Progenitor cell of endocrine pancreas (in vitro differentiated cells): ENCODE measurements at regions not wholly inside any gene's neighbourhood (a gene's known extent, or its start where the extent isn't known, plus 50 kb on each side); places are given as distances from the start of the nearest gene placed in this dataset.

ENCODE experiments used
- DNase-seq: peaks from one replicate; pipeline ENCODE4 v3.0.0; 2021; ENCODE audit warnings: low spot score; ENCODE audit not compliant: unreplicated experiment
- H3K27ac Mint-ChIP-seq: 2 replicates; pipeline ENCODE4 v1.8.0; 2021; ENCODE audit warnings: mild to moderate bottlenecking, moderate library complexity, mixed read lengths
- H3K27me3 Mint-ChIP-seq: 2 replicates; pipeline ENCODE4 v1.8.0; 2021; ENCODE audit warnings: mixed read lengths
- H3K36me3 Mint-ChIP-seq: 2 replicates; pipeline ENCODE4 v1.8.0; 2022; ENCODE audit warnings: mixed read lengths; ENCODE audit not compliant: insufficient read depth
- H3K4me1 Mint-ChIP-seq: 2 replicates; pipeline ENCODE4 v1.8.0; 2021; ENCODE audit warnings: low read depth, mixed read lengths
- H3K4me3 Mint-ChIP-seq: 2 replicates; pipeline ENCODE4 v1.8.0; 2021; ENCODE audit warnings: low read depth, mild to moderate bottlenecking, moderate library complexity, mixed read lengths
- H3K9me3 Mint-ChIP-seq: 2 replicates; pipeline ENCODE4 v1.8.0; 2021; ENCODE audit warnings: low read depth, mixed read lengths
- CTCF ChIP-seq: fragments of 200-600 bp; sonication (generic); IDR thresholded peaks from one replicate; pipeline ENCODE4 v1.5.0; 2021; ENCODE audit warnings: antibody characterized with exemption, mild to moderate bottlenecking; ENCODE audit not compliant: unreplicated experiment

- no peak for TF ChIP-seq CTCF
- Mint-ChIP-seq H3K27ac (no peak overlapping the region), H3K9me3 (no peaks in the 10 kb centered on the region), H3K4me1 (peaks cover 3% of the 10 kb centered on the region), H3K27me3 (no peaks in the 10 kb centered on the region), H3K4me3 (no peak overlapping the region), H3K36me3 (no peaks in the 10 kb centered on the region)
- DNase-seq = no peak
These were observed 171.8 kb downstream of the DACT1 start for GRCh38 chr14:58809520-58809919.

GRCh38 chr14:58812050-58812910 lies 174.5 kb downstream of the DACT1 start:
- Mint-ChIP-seq H3K4me3 (no peak overlapping the region), H3K27ac (no peak overlapping the region), H3K27me3 (no peaks in the 10 kb centered on the region), H3K36me3 (no peaks in the 10 kb centered on the region), H3K9me3 (no peaks in the 10 kb centered on the region), H3K4me1 (peaks cover 3% of the 10 kb centered on the region)
- no peak for TF ChIP-seq CTCF
- no peak for DNase-seq

- TF ChIP-seq CTCF = no peak
- no peaks in the 10 kb centered on the region for H3K27me3 Mint-ChIP-seq
- no peak overlapping the region for H3K4me3 Mint-ChIP-seq
- H3K36me3 Mint-ChIP-seq = no peaks in the 10 kb centered on the region
- peaks cover under 1% of the 10 kb centered on the region for H3K4me1 Mint-ChIP-seq
- no peak overlapping the region for H3K27ac Mint-ChIP-seq
- H3K9me3 Mint-ChIP-seq = no peaks in the 10 kb centered on the region
- no peak for DNase-seq
These were observed 176.0 kb downstream of the DACT1 start for GRCh38 chr14:58813745-58814144.

GRCh38 chr14:58814466-58814865 lies 176.7 kb downstream of the DACT1 start:
- H3K9me3 Mint-ChIP-seq = no peaks in the 10 kb centered on the region
- TF ChIP-seq CTCF = no peak
- no peak overlapping the region for H3K4me3 Mint-ChIP-seq
- H3K27ac Mint-ChIP-seq = no peak overlapping the region
- H3K36me3 Mint-ChIP-seq = no peaks in the 10 kb centered on the region
- no peak for DNase-seq
- no peaks in the 10 kb centered on the region for H3K4me1 Mint-ChIP-seq
- H3K27me3 Mint-ChIP-seq = no peaks in the 10 kb centered on the region

GRCh38 chr14:58815161-58815701 lies 177.5 kb downstream of the DACT1 start:
- no peaks in the 10 kb centered on the region for H3K4me1 Mint-ChIP-seq
- no peak for TF ChIP-seq CTCF
- H3K36me3 Mint-ChIP-seq = no peaks in the 10 kb centered on the region
- no peak overlapping the region for H3K4me3 Mint-ChIP-seq
- no peak overlapping the region for H3K27ac Mint-ChIP-seq
- H3K9me3 Mint-ChIP-seq = no peaks in the 10 kb centered on the region
- no peak for DNase-seq
- no peaks in the 10 kb centered on the region for H3K27me3 Mint-ChIP-seq
